ENCODE measurements at regions not wholly inside any gene's neighbourhood (a gene's known extent, or its start where the extent isn't known, plus 50 kb on each side); places are given as distances from the start of the nearest gene placed in this dataset.

DNA sequence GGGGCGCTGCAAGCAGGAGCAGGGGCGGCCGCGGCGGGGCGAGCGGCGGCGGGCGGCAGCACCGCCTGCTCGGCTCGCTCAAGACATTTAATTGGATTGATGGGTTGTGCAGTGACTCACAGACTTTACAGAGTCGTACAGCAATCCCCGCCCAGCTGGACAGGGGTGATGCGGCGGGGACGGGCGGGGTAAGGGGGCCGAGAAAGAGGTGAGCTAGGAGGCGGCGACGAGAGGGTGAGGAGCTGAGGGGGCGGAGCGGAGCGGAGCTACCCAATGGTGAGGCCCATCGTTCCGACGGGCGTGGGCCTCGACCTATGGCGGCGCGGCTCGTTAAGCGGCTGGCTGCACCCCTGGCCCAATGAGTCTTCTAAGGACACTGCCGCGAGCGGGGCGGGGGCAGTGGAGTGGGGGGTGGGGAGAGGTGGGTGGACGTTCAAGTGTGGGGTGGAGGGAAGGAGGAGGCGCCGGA is 97.1 kb upstream of the SERTAD2 start:
- peak; percentile 98 to 99 for TF ChIP-seq POLR2A (IDR thresholded peaks at IDR 0.05)
- TF ChIP-seq, protein P1, sequence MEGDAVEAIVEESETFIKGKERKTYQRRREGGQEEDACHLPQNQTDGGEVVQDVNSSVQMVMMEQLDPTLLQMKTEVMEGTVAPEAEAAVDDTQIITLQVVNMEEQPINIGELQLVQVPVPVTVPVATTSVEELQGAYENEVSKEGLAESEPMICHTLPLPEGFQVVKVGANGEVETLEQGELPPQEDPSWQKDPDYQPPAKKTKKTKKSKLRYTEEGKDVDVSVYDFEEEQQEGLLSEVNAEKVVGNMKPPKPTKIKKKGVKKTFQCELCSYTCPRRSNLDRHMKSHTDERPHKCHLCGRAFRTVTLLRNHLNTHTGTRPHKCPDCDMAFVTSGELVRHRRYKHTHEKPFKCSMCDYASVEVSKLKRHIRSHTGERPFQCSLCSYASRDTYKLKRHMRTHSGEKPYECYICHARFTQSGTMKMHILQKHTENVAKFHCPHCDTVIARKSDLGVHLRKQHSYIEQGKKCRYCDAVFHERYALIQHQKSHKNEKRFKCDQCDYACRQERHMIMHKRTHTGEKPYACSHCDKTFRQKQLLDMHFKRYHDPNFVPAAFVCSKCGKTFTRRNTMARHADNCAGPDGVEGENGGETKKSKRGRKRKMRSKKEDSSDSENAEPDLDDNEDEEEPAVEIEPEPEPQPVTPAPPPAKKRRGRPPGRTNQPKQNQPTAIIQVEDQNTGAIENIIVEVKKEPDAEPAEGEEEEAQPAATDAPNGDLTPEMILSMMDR (IDR thresholded peaks at IDR 0.05) = peak in 1 of 4 experiments; percentile 46
- peak; percentile 98 for TF ChIP-seq POLR2AphosphoS5 (IDR thresholded peaks at IDR 0.05)
